ENCODE measurements at regions not wholly inside any gene's neighbourhood (a gene's known extent, or its start where the extent isn't known, plus 50 kb on each side); places are given as distances from the start of the nearest gene placed in this dataset.

DNA sequence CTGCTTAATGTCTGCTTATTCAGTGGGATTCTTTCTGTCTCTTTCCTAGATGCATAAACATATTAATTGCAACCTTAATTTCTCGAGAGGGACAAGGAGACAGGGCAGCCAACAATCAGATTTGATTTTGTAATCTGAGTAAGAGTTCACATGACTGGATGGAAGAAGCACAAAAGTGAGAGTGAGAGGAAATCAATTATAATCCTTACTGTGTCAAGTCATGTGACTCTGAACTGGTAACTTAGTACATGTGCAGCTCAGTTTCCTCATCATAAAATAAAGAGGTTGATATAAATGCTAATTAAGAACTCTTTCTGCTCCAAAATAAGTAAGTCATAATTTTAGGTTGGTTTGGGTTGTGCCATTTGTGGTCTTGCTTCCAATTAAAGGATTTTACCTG, 439.5 kb downstream of the AMY1C start:
- Histone ChIP-seq H3K36me3 (ENCODE audit: control insufficient read depth in 4 of 4, insufficient read depth in 3 of 4, low read depth in 1 of 4, low read length in 3 of 4) (no peaks in the 10 kb centered on the region), H3K9ac (ENCODE audit: low read depth in 1 of 2, low read length in 2 of 2) (no peak overlapping the region), H3K4me3 (ENCODE audit: low read depth in 1 of 3, low read length in 3 of 3) (no peak overlapping the region), H3K9me3 (ENCODE audit: control insufficient read depth in 4 of 4, low read length in 3 of 4) (no peaks in the 10 kb centered on the region), H3K27ac (ENCODE audit: low read depth in 1 of 2, low read length in 2 of 2) (no peak overlapping the region), H3K27me3 (ENCODE audit: control insufficient read depth in 4 of 4, insufficient read depth in 4 of 4, low read length in 3 of 4) (no peaks in the 10 kb centered on the region), H3K4me1 (ENCODE audit: control insufficient read depth in 4 of 4, insufficient read depth in 4 of 4, low read length in 3 of 4) (no peaks in the 10 kb centered on the region)
- WGBS: 46% methylated on average over 1 of the region's 1 CpG
- no peak for TF ChIP-seq RAD21 (IDR thresholded peaks at IDR 0.05)
- no peak for TF ChIP-seq RXRA (IDR thresholded peaks at IDR 0.05)
- TF ChIP-seq, protein P1, sequence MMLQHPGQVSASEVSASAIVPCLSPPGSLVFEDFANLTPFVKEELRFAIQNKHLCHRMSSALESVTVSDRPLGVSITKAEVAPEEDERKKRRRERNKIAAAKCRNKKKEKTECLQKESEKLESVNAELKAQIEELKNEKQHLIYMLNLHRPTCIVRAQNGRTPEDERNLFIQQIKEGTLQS (IDR thresholded peaks at IDR 0.05): no peak
- TF ChIP-seq YY1 (IDR thresholded peaks at IDR 0.05): no peak
- TF ChIP-seq GABPA (IDR thresholded peaks at IDR 0.05 in 1 of 2, conservative IDR thresholded peaks at IDR 0.05 in 1 of 2): no peak
- no peak for TF ChIP-seq FOXA2 (IDR thresholded peaks at IDR 0.05)
- TF ChIP-seq JUND (IDR thresholded peaks at IDR 0.05): no peak
- no peak for TF ChIP-seq CTCF (IDR thresholded peaks at IDR 0.05; ENCODE audit: low read depth, low read length, missing input control)
- no peak for TF ChIP-seq HNF4G (IDR thresholded peaks at IDR 0.05)
- TF ChIP-seq MAX (IDR thresholded peaks at IDR 0.05): no peak
- no peak for TF ChIP-seq NR2F2 (IDR thresholded peaks at IDR 0.05)
- TF ChIP-seq EGR1 (IDR thresholded peaks at IDR 0.05; ENCODE audit: low read depth in 2 of 2): no peak
- no peak for TF ChIP-seq FOXA1 (IDR thresholded peaks at IDR 0.05)
- no peak for TF ChIP-seq TAF1 (conservative IDR thresholded peaks at IDR 0.05)
- TF ChIP-seq, protein P2, sequence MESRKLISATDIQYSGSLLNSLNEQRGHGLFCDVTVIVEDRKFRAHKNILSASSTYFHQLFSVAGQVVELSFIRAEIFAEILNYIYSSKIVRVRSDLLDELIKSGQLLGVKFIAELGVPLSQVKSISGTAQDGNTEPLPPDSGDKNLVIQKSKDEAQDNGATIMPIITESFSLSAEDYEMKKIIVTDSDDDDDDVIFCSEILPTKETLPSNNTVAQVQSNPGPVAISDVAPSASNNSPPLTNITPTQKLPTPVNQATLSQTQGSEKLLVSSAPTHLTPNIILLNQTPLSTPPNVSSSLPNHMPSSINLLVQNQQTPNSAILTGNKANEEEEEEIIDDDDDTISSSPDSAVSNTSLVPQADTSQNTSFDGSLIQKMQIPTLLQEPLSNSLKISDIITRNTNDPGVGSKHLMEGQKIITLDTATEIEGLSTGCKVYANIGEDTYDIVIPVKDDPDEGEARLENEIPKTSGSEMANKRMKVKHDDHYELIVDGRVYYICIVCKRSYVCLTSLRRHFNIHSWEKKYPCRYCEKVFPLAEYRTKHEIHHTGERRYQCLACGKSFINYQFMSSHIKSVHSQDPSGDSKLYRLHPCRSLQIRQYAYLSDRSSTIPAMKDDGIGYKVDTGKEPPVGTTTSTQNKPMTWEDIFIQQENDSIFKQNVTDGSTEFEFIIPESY (IDR thresholded peaks at IDR 0.05): no peak
- TF ChIP-seq SP1 (IDR thresholded peaks at IDR 0.05): no peak
- DNase-seq (ENCODE audit: low spot score): no peak

- no peaks in the 10 kb centered on the region for H3K36me3 ChIP-seq (ENCODE audit: control insufficient read depth in 4 of 4, insufficient read depth in 3 of 4, low read depth in 1 of 4, low read length in 3 of 4)
- no peak overlapping the region for H3K4me3 ChIP-seq (ENCODE audit: low read depth in 1 of 3, low read length in 3 of 3)
- no peak for TF ChIP-seq JUND (IDR thresholded peaks at IDR 0.05)
- no peak for TF ChIP-seq MAX (IDR thresholded peaks at IDR 0.05)
- TF ChIP-seq HNF4A (conservative IDR thresholded peaks at IDR 0.05): no peak
- no peak for TF ChIP-seq RAD21 (IDR thresholded peaks at IDR 0.05)
- TF ChIP-seq CTCF (IDR thresholded peaks at IDR 0.05; ENCODE audit: low read depth, low read length, missing input control): no peak
- H3K4me1 ChIP-seq (ENCODE audit: control insufficient read depth in 4 of 4, insufficient read depth in 4 of 4, low read length in 3 of 4): no peaks in the 10 kb centered on the region
- no peaks in the 10 kb centered on the region for H3K27me3 ChIP-seq (ENCODE audit: control insufficient read depth in 4 of 4, insufficient read depth in 4 of 4, low read length in 3 of 4)
- 35% methylated on average over 1 of the region's 1 CpG for WGBS
- H3K27ac ChIP-seq (ENCODE audit: low read depth in 1 of 2, low read length in 2 of 2): no peak overlapping the region
- DNase-seq (ENCODE audit: low spot score): no peak
- H3K9ac ChIP-seq (ENCODE audit: low read depth in 1 of 2, low read length in 2 of 2): no peak overlapping the region
- no peaks in the 10 kb centered on the region for H3K9me3 ChIP-seq (ENCODE audit: control insufficient read depth in 4 of 4, low read length in 3 of 4)
Measured at GRCh38 chr1:104190821-104191220, 441.1 kb downstream of the AMY1C start.

All from liver (tissue), 8 donors.